Activated CD4-positive, alpha-beta T cell treated with anti-CD3 and anti-CD28 coated beads for 48 hours (primary cell): ENCODE measurements at regions not wholly inside any gene's neighbourhood (a gene's known extent, or its start where the extent isn't known, plus 50 kb on each side); places are given as distances from the start of the nearest gene placed in this dataset.
"Not testable (repeated sequence)": the region's sequence is repeated elsewhere in the genome, so short reads cannot be mapped to it uniquely, and the experiment has no call there.

Source experiments
- DNase-seq: peaks from one replicate; pipeline ENCODE4 v3.0.0-alpha.2; 2020

DNA sequence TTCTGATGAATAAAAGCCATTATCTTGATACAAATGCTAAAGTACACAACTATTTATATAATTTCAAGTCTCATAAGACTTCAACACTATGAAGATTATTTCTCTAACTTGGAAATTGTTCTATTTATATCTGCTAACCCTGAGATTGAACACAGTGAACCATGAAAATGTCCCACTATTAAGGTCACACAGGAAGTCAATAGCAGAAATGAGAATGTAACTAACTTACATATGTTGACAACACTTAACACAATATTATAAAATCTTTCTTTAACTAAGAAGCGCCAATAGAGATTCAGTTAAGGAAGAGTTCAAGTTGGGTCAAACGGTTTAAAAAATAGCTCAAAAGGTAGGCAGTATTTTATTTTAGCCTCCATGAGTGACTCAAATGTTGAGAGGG, 551.8 kb upstream of the CBLB start:
- no peak for DNase-seq

DNA sequence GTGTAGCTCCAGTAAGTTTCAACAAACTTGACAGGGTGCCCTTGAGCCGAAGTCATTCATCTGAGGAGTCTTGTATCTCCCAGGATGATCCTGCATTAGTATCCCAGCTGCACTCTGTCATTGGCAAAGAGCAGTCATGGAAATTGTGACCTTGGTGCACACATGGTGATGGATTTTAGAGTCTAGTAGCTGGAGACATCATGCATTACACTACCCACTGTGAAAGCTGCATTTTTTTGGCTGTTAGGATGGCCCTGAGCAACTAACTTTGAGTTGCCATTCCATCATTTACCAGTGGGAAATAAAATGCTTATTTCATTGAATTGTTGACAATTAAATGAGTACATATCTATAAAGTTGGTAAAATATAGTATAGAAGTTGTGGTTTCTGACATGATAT, 552.6 kb upstream of the CBLB start:
- DNase-seq, result no peak

DNA sequence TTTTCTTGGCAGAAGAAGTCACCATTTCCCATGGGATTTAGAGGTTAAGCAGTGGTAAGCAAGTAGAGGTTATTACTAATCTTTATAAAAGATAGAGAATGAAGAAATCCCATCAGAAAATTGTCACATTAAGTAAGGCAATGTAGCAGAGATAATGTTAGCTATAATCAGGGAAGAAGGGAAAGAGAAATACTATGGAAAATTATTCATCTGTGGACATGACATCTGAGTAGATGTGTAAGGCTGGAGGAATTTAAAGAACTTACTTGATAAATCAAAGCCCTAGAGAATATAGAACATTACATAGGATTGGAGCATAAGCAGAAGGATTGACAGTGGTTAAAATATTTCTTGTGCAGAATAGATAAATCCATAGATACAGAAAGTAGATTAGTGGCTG, 553.1 kb upstream of the CBLB start:
- no peak for DNase-seq

DNA sequence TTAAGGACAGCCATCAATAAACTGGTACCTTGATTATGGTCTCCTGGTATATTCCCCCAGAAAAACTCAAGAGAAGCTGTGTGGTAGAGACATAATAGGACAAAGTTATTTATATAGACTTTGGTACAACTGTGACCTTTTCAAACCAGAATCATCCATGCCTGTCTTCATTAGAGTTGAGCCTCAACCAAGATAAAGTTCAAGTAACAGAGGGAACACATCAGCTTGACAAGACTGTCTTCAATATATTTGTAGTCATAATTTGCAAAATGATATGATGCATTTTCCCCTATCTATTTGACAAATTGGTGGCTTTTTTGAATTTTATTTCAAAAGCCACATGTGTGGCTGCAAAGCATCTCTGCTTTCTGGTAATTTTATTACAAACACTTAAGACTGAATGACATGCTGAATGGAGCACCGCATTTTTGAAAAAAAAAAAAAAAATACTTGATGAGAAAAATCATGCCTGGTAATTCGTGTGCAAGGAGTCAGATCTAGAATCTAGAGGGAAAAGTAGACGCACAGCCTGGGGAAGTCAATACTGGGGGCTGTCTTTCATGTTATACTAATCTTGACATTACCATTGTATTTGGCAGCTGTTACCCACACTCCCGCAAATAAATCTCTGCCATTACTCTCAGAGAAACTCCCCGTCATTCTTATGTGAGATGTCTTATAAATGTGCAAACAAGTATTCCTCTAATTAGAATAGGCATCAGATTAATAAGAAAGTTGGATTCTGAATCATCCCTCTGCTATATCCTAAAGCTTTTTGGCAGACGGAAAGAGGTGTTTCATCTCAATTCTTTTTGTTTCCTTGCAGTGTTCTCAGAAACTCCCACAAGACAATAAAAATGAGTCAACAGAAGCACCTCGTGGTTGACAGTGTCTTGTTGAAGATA, 554.8 kb upstream of the CBLB start:
- peak; percentile 55 for DNase-seq

DNA sequence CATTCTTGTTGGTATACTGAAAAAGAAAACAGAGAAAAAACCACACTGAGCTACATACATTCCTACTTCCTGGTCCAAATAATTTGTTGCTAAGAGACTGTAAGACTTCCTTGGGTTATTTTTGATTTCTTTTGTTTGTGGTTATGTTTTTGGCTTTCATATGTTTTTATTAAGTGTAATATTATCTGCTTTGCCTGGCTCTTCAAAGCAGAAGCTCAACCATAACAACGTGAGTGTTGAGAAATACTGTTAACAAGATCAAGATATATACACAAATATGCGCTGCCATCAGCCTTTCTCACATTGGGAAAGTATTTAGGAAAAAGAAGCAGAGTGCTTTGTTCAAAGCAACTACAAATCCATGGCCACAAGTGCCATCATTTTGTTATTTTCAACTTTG, 556.2 kb upstream of the CBLB start:
- no peak for DNase-seq

DNA sequence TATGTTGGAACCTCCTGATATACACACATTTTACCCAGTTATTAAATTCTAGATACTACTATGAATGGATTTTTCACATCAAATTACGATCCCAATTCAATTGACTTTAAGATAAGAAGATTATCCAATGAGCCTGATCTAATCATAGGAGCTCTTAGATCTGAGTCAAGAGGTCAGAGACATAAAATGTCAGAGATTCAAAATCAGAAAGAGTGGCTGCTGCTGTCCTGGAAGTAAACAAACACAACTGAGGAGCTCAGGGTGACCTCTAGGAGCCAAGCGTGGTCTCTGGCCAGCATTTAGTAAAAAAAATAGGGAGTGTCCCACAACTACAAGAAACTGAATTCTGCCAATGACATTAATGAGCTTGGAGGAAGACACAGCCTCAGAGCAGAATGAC, 557.1 kb upstream of the CBLB start:
- DNase-seq, result no peak

DNA sequence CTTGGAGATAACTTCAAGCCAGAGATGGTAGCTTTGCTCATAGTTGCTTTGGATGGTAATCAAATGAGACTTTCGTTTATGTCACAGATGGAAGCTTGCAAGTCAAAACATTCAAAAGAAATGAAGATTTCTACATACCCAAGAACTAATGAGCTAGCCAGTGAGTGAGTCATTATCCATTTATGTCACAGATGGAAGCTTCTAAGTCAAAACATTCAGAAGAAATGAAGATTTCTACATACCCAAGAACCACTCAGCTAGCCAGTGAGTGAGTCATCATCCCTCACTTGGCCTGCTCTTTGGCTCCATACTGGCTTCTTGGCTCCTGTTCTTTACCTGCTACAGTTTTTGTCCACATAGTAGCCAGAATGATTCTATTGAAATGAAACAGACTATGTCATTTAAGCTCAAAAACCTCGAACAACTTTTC, 559.8 kb upstream of the CBLB start:
- peak; percentile 65 for DNase-seq

DNA sequence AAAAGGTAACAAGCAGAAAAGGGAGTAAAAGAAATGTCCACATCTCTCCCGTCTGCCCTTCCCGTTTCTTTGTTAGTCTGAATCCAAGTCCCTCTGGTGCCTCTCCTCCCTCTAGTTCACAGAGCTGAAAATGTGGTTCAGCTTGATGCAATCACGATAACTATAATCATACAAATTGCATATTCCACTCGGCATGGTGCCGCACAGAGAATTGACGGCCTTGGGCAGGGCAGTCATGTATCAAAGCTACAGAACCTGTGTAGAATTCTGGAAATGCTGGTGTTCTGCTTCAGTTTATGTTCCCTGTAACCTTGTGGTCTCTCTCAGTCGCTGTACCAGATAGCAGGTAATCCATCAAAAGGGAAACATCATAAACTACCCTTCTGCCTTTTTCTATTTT, 562.9 kb upstream of the CBLB start:
- DNase-seq, result no peak

DNA sequence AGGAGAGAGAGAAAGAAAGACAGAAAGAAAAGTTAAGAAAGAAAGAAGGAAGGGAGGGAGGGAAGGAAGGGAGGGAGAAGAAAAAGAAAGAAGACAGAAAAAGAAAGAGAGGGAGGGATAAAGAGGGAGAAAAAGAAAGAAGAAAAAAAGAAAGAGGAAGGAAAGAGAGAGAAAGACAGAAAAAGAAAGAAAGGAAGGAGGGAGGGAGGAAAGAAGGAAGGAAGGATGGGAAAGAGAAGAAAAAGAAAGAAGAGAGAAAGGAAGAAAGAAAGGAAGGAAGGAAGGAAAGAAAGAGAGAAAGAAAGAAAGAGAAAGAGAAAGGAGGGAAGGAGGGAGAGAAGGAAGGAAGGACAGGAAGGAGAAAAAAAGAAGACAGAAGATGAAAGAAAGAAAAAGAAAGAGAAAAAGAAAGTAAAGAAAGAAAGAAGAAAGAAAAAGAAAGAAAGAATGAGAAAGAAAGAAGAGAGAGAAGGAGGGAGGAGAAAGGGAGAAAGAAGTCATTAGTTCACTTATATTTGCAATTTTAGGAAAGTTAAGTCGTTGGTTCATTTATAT, 567.2 kb upstream of the CBLB start:
- no peak for DNase-seq

DNA sequence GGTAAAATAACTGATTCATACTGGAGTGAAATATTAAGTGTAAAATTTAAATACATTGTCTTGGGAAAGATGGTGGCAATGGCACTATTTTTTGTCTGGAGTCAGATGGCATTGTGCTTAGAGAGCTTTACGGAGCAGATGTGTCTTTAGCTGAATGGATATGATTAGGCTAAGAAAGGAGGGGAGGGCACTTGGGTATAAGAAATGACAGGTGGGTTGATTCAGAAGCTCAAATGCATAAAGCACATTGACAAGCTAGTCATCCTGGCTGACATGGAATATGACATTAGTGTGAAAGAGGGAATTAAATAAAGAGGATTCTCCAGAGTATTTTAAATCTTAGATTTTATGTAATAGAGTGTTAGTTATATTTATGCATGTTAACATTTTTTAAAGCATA, 570.1 kb upstream of the CBLB start:
- DNase-seq, result no peak

DNA sequence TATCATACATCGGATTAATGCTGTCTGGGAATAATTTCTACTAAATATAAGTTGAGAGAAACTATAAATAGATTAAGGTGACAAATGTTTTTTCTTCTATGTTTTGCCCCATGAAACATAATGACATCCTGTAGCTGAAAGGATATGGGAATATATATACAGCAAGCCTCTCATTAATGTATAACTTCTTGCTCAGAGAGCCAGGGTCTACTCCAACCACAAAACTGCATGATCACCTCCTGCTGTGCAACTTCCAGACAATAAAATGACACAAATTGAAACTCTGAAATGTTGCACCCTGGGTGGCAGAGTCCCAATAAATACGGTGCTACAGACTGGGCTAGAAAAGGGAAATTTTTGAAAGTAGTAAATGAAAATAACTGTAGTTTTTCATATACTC, 571.9 kb upstream of the CBLB start:
- DNase-seq, result no peak

DNA sequence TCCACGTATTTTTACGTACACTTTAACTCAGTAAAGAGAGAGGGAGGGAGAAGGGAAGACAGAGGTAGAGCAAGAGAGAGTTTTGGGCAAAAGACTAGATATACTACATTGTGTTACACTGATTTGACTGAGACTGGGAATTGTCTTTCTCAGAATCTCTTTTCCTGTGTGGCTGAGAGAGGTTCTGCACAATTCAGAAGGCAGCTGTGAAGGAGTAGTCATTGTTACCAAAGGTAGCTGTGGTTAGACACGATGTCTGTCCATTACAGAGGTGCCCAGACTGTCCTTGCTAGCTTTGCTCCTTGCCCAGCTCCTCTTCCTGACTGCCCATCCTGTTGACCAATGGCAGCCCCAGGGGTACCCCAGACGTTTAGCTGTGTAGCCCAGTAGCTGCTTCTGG, 577.5 kb upstream of the CBLB start:
- DNase-seq, result no peak

DNA sequence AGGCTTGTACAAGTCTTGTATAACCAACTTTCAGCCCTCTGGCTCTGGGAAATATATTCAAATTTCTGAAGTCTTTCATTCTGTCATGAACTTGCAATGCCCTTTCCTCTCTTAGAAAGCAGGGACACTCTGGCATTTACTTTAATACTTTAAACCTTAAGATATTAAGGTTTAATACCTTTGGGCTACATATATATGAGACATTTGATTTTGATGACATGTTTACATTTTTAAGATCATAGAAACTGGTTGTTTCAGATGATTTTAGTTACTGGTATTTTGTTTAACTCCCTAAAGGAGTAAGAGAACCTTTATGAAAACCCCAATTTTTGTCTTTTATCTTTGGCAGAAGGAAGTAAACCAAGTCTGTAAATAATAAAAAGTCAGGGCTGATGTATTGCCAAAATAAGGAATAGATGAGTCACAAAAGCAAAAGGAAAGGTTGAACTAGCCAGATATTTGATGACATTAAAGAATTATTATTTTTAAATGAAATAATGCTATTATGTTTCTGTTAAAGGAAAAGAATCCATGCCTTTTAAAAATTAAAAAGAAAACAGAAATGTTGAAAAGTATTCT, 579.0 kb upstream of the CBLB start:
- no peak for DNase-seq

DNA sequence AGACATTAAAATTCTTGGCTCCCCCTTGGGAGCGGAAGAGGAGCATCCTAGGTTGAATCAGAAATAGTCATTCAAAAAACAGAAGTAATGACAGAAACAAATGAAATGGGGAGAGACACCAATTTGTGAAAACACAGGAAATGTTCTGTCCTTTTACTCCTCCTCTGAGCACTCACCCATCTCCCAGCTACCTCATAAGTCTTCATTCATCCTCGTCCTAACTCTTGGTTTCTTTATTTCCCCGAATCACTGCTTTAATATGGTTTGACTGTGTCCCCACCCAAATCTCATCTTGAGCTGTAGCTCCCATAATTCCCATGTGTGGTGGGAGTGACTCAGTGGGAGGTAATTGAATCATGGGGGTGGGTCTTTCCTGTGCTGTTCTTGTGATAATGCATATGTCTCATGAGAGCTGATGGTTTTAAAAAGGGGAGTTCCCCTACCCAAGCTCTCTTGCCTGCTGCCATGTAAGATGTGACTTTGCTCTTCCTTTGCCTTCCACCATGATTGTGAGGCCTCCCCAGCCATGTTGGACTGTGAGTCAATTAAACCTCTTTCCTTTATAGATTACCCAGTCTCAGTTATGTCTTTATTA, 579.7 kb upstream of the CBLB start:
- DNase-seq, result not testable (repeated sequence)

DNA sequence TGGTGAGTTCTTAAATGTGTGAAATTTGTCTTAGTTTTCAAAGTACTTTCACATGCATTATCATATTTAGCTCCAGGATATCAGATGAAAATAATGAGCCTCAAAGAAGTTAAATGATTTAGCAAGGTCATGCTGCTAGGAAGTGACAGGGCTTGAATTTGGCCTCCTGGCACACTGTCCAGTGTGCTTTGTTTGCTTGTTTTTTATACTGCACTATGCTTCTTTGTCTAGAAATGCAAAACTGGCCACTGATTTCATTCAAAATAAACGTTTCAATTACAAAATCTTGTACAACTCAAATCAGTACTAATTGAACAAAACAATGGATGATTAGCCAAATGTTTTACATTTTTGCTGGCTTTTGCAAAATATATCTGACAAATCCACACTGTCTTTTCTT, 583.3 kb upstream of the CBLB start:
- DNase-seq, result no peak

DNA sequence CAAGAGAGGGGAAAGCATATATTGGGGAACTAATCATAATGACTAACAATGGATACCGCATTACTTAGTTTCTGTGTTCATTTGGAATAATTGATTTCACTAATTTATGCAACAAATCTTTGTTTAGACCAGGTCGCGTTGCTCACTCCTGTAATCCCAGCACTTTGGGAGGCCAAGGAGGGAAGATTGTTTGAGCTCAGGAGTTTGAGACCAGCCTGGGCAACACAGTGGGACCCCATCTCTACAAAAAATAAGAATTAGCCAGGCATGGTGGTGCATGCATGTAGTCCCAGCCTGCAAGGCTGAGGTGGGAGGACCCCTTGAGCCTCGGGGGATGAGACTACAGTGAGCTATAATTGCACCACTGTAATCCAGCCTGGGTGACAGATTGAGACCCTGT, 585.7 kb upstream of the CBLB start:
- no peak for DNase-seq

DNA sequence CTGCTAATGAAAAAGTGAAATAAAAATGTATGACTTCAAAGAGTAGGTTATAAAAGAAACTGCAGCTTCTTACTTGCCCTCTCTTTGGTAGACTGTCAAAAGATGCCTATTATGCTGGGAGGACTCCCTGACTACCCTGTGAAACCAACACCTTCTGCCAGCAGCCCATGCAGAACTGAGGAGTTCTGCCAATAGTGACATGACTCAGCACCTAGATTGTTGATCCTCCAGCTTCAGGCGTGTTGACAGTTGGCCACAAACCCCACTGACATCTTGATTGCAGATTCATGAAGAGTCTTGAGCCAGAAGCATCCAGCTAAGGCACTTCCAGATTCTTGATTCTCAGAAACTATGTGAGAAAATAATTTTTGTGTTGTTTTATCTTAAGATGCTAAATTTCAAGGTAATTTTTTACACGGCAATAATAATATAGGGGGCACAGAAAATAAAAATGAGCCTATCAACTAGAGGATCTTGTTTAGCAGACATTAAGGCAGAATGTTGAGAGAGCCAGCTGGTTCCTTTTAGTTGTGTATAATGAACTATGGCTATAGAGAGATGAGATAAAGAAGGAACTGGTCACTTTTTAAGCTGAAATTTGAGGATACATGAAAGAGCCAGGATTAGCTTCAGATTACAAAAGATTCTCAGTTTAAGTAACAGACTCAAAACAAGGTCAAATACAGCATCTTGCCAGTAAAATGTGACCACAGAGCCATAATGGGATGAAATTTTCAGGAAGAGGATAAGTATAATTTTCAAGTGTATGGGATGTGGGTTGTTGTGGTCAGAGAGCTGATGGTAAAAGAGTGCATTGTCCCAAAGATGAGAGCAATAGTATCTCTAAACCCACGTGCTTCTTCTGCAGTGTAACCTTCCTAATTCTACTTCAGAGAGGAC, 588.7 kb upstream of the CBLB start:
- peak; percentile 54 for DNase-seq

DNA sequence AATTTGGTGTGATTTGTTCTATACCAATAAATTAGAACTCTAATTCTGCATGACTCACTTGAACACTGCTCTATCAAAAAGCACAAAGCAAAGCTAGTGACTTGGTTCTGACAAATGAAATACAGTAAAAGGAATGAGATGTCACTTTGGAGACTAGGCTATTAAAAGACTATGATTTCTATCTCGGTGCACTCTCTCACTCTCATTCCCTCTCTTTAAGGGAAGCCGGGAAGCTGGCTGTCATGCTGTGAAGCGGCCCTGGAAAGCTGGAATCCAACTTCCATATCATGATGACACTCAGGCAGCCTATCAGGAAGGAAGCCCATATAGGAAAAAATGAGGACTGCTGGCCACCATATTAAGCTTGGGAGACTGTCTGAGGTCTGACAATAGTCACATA, 590.1 kb upstream of the CBLB start:
- no peak for DNase-seq

DNA sequence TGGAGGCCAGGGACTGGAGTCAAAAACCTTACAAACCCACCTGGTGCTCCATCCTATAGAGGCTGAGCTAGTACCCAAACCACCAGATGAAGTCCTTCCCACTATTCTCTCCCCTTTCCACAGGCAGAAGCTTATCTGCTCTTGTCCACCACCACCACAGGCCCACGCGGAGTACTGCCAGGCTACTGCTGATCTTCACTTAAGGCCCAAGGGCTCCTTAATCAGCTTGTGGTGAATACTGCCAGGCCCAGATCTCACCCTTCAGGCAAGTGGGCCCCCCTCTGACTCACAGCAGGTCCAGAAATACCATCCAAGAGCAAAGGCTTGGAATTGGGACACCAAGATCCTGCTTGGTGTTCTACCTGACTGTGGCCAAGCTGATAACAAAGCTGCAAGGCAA, 598.1 kb upstream of the CBLB start:
- DNase-seq, result no peak

DNA sequence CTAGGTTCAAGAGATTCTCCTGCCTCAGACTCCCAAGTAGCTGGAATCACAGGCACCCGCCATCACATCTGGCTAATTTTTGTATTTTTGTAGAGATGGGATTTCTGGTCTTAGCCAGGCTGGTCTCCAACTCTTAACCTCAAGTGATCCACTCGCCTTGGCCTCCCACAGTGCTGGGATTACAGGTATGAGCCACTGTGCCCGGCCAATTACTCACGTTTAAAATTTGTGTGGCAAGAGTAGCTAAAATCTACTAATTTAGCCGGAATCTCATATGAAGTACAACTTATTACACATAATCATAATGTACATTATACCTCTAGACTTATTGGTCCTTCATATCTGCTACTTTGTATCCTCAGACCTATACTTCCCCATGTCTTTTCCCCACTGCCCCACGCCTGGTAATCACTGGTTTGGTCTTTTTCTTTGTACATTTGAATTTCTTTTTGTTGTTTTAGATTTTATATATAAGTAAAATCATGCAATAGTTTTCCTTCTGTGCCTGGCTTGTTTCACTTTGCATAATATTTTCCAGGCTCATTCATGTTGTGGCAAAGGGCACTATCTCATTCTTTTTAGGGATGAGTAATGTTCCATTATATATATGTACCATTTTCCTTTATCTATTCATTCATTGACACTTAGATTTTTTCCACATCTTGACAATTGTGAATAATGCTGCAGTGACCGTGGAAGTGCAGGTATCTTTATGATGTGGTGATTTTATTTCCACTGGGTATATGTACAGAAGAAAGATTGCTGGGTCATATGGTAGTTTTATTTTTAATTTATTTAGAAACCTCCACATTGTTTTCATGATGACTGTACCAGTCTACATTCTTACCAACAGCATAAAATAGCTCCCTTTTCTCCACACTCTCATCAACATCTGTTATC, 605.0 kb upstream of the CBLB start:
- DNase-seq, result peak; percentile 66

DNA sequence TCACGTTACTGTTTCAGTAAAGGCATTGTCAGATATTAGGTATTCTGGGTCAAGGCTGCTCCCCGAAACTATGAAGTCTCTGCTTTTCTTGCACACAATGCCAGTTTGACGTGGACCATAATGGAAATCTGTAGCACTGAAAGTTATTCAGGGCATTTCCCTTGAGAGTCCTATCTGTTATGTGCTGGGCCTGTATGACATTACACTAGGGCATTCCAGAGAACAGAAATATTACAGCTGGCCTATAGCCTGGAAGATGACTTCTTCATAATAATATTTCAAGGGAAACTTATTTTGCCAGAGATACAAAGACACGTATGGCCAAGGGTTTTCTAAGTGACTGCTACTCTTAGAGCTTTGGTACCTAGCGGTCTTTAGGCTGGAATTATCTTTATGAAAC, 613.6 kb upstream of the CBLB start:
- no peak for DNase-seq

DNA sequence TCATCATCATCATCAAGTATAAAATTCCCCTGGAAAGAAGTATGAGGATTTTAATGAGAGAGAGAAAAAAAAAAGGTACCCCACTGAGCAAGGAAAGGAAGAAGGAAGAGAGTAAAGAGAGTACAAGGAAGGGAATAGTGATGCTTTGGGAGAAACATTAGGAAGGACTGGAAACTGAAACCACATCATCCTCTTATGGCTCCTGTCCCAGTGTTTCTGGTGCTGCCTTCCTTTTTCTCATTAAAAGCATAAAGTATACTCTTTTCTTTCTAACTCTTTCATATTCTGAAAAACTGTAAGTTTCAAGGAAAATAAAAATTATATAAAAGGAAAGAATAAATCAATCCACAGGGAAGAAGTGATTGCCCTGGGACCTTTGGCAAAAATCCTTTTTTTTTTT, 616.4 kb upstream of the CBLB start:
- no peak for DNase-seq
